ENCODE measurements at regions not wholly inside any gene's neighbourhood (a gene's known extent, or its start where the extent isn't known, plus 50 kb on each side); places are given as distances from the start of the nearest gene placed in this dataset.
A peak's percentile ranks its signal among the peaks of the same experiment; 100 is the strongest.

DNA sequence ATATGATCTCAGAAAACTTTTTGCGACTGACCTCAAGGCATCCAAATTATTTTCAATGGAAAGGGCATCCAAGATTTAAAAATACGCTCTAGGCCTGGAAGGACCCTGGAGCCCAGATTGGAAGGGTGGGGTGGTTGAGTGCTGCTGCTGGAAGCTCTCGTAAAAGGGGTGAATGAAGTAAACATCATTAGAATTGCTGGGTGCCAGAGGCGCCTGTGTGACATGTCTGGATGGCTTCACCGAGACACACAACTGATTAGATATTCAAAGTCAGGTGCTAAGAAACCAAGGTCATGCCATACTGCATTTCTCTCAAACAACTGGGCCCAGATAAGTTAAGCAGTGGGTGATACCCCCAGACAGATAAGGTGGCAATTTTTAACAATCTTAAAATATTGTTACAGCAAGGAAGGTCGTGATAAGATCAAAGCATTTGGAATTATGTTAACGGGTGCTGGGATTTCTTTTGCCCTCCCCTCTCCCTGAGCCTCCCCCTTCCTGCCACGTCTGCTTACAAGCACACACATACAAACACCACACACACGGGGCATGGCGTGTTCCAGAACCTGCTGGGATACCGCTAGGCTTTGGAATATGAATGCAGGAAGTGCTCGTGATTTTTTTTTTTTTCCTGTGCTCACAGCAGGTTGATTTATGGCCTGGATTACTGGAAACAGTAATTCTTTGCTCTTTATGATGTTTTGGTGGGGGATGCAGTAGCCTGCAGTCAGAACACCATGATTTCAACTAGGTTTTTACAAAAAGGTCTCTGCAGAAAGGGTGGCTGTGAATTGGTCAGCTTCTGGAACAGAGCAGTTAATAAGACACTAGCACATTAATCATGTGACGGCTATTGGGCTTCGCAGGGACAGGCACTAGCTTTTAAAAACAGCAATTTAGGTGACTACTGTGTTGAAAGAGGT lies 551.2 kb downstream of the QKI start:
- Histone ChIP-seq H3K9me3 (no peaks in the 10 kb centered on the region), H3K36me3 (no peaks in the 10 kb centered on the region), H3K4me1 (peaks cover 0 to 13% (median 0%) of the 10 kb centered on the region in 3 donors), H3K27me3 (no peaks in the 10 kb centered on the region), H3K27ac (peak overlapping the region in 1 of 4 donors; percentile 3), H3K4me3 (no peak overlapping the region)
- no peak for ATAC-seq
- TF ChIP-seq POLR2AphosphoS5 (IDR thresholded peaks at IDR 0.05) = peak; percentile 32
- TF ChIP-seq, protein P1, sequence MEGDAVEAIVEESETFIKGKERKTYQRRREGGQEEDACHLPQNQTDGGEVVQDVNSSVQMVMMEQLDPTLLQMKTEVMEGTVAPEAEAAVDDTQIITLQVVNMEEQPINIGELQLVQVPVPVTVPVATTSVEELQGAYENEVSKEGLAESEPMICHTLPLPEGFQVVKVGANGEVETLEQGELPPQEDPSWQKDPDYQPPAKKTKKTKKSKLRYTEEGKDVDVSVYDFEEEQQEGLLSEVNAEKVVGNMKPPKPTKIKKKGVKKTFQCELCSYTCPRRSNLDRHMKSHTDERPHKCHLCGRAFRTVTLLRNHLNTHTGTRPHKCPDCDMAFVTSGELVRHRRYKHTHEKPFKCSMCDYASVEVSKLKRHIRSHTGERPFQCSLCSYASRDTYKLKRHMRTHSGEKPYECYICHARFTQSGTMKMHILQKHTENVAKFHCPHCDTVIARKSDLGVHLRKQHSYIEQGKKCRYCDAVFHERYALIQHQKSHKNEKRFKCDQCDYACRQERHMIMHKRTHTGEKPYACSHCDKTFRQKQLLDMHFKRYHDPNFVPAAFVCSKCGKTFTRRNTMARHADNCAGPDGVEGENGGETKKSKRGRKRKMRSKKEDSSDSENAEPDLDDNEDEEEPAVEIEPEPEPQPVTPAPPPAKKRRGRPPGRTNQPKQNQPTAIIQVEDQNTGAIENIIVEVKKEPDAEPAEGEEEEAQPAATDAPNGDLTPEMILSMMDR (IDR thresholded peaks at IDR 0.05) = no peak
- no peak for TF ChIP-seq POLR2A (IDR thresholded peaks at IDR 0.05)
- TF ChIP-seq EP300 (IDR thresholded peaks at IDR 0.05) = no peak
- WGBS, 2 donors (ENCODE audit: low coverage in 1 of 2) = 52 to 74% methylated on average over 12 to 13 of the region's 14 CpGs

DNA sequence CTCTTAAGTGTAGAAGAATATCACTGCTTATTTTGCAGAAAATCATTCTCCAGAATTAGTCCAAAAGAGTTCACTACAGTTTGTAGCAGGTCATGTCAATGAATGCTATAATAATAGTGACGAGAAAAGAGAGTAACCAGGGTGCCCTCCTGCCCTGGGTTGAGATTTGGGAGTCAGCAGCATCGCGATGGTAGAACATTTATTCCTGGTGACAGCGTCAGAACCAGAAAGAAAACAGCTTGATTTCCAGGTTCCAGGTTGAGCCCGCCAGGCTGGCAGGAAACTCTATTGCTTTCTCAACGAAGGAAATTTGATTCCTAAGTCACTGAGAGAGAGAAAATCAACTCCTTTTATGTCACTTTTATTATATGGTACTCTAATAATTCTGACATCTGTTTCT lies 550.3 kb downstream of the QKI start:
- TF ChIP-seq, protein P1 (IDR thresholded peaks at IDR 0.05) = no peak
- TF ChIP-seq POLR2AphosphoS5 (IDR thresholded peaks at IDR 0.05) = no peak
- TF ChIP-seq POLR2A (IDR thresholded peaks at IDR 0.05) = no peak
- no peak for TF ChIP-seq EP300 (IDR thresholded peaks at IDR 0.05)
- WGBS, 2 donors (ENCODE audit: low coverage in 1 of 2) = 77 to 82% methylated on average over 2 to 6 of the region's 6 CpGs
- Histone ChIP-seq H3K27ac (no peak overlapping the region), H3K4me3 (no peak overlapping the region), H3K4me1 (peaks cover 0 to 16% (median 0%) of the 10 kb centered on the region in 3 donors), H3K9me3 (no peaks in the 10 kb centered on the region), H3K36me3 (no peaks in the 10 kb centered on the region), H3K27me3 (no peaks in the 10 kb centered on the region)
- no peak for ATAC-seq

DNA sequence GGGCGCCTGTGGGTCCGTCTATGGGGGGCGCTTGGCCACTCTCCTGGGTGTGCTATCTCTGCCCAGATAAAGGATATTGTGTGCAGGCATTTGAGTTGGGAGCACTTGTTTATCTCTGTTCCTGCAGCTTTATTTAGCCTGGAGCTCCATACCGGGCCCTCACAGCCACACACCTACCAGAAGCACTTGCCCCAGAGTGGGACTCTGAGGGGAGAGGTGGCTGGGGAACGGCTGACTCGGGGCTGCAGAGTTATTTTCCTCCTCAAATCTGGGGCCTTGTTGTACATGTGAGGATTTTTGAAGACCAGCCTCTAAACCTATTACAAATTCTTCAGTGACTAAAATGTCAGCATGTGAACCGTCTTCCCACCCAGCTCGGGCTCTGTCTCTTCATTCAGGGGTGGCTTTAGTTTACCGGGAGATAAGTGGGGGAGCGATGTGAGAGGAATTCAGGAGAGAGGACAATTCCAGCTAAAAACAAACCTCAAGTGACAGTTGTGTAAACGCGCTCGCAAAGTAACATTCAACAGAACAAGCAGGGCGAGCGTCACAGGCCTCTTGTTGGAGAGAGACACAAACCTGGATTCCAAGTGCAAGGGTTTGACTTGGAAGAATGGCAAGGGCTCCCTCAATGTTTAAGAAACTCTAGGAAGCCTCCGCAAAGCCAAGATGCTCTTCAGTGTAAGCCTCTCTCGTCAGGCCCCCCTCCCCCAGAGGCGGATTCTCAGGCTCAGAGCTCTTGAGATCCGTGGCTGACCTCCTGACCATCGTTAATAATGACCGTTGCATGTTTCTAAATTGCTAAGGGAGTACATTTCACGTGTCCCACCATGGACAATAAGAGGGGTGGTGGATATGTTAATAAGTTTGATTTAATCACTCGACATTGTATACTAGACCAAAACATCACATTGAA lies 548.9 kb downstream of the QKI start:
- H3K4me1 ChIP-seq = peaks cover 0 to 20% (median 0%) of the 10 kb centered on the region in 3 donors

DNA sequence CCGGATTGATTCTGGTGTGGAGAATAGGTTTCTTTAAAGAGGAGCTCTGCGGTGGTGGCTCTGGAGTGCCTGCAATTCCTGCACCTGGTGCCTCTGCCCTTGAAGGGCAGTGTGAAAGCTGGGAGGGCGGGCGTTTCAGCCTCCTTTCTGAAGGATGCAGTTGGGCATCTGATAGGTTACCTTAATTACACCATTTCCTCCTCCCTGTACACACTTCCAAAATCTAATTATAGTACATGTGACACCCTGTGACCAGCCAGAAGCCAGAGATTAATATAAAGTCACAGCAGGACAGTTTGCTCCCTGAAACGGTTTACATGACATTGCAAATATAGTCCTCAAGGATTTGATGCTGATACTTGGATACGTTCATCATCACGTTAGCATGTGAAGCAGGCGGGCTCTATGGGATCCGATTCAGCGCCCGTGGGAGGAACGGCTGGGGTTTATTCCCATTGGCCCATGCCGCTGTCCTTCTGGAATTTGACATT lies 548.2 kb downstream of the QKI start:
- H3K4me1 ChIP-seq = peaks cover 0 to 20% (median 0%) of the 10 kb centered on the region in 3 donors
- no peak for ATAC-seq
- WGBS, 2 donors (ENCODE audit: low coverage in 1 of 2) = 89 to 95% methylated on average over 9 to 12 of the region's 13 CpGs

More for the DNA sequence above, 548.9 kb downstream of the QKI start:
- no peak for ATAC-seq
- TF ChIP-seq POLR2A (IDR thresholded peaks at IDR 0.05) = no peak
- TF ChIP-seq, protein P1 (IDR thresholded peaks at IDR 0.05) = no peak
- TF ChIP-seq POLR2AphosphoS5 (IDR thresholded peaks at IDR 0.05) = no peak
- H3K9me3 ChIP-seq = no peaks in the 10 kb centered on the region
- H3K27me3 ChIP-seq = no peaks in the 10 kb centered on the region
- H3K27ac ChIP-seq = no peak overlapping the region
- H3K36me3 ChIP-seq = no peaks in the 10 kb centered on the region
- no peak overlapping the region for H3K4me3 ChIP-seq
- 67 to 72% methylated on average over 6 to 8 of the region's 23 CpGs for WGBS, 2 donors (ENCODE audit: low coverage in 1 of 2)

More for the DNA sequence above, 548.2 kb downstream of the QKI start:
- H3K27ac ChIP-seq = no peak overlapping the region
- TF ChIP-seq, protein P1 (IDR thresholded peaks at IDR 0.05) = no peak
- TF ChIP-seq EP300 (IDR thresholded peaks at IDR 0.05) (no peak), POLR2AphosphoS5 (IDR thresholded peaks at IDR 0.05) (no peak), POLR2A (IDR thresholded peaks at IDR 0.05) (no peak)
- H3K36me3 ChIP-seq = no peaks in the 10 kb centered on the region
- H3K4me3 ChIP-seq = no peak overlapping the region
- H3K27me3 ChIP-seq = no peaks in the 10 kb centered on the region
- H3K9me3 ChIP-seq = no peaks in the 10 kb centered on the region
